ENCODE measurements at regions not wholly inside any gene's neighbourhood (a gene's known extent, or its start where the extent isn't known, plus 50 kb on each side); places are given as distances from the start of the nearest gene placed in this dataset.

DNA sequence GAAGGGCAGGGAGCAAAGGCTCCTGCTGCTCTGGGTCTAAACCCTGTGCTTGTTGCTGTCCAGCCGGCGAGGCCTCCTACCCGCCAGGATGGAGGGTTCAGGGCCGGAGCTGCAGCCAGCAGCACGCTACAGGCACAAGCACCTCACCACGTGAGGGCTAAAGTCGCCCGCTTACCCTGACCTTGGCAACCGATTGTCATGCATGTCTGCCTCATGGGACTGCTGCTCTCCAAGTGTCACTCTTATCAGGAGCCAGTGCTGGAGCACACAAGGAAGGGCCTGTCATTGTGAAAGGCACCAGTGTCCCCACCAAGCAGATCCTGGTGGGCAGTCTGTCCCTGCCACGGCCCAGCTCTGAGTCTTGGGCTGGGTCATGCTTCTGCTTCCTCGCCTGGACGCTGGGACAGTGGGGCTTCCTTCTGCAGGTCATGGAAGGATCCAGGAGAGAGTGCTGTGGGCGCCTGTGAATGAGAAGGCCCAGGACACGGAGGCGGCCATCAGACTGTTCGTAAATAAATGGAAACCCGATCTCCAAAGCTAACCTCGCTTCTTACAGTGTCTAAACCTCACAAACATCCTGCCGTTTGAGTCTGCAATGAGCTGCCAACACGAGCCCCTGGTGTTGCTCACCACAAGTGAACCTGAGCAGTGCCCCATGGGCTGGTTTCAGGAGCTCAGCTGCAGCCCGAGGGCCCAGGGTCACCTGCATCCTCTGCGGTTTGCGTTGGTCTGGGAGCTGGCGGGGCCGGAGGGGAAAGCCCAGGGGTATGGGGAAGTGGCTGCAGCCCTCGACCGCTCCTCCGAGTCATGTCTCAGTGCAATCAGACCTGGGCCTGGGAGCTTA, 58.2 kb upstream of the RXRA start:
- TF ChIP-seq EZH2phosphoT487 (IDR thresholded peaks at IDR 0.05) (no peak), EZH2 (IDR thresholded peaks at IDR 0.05) (no peak)
- TF ChIP-seq, protein P1, sequence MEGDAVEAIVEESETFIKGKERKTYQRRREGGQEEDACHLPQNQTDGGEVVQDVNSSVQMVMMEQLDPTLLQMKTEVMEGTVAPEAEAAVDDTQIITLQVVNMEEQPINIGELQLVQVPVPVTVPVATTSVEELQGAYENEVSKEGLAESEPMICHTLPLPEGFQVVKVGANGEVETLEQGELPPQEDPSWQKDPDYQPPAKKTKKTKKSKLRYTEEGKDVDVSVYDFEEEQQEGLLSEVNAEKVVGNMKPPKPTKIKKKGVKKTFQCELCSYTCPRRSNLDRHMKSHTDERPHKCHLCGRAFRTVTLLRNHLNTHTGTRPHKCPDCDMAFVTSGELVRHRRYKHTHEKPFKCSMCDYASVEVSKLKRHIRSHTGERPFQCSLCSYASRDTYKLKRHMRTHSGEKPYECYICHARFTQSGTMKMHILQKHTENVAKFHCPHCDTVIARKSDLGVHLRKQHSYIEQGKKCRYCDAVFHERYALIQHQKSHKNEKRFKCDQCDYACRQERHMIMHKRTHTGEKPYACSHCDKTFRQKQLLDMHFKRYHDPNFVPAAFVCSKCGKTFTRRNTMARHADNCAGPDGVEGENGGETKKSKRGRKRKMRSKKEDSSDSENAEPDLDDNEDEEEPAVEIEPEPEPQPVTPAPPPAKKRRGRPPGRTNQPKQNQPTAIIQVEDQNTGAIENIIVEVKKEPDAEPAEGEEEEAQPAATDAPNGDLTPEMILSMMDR (IDR thresholded peaks at IDR 0.05), result no peak

All from neural progenitor cell (in vitro differentiated cells).